Osteoblast (primary cell): ENCODE measurements at regions not wholly inside any gene's neighbourhood (a gene's known extent, or its start where the extent isn't known, plus 50 kb on each side); places are given as distances from the start of the nearest gene placed in this dataset.
A peak's percentile ranks its signal among the peaks of the same experiment; 100 is the strongest.

Source experiments
- DNase-seq: peaks from one replicate; pipeline ENCODE4 v3.0.0; 2011; ENCODE audit warnings: low spot score, mixed read lengths; ENCODE audit not compliant: insufficient read length; ENCODE audit errors: missing footprints
- H2AFZ ChIP-seq: 2 replicates; pipeline ENCODE4 v1.6.0; 2011; ENCODE audit warnings: mild to moderate bottlenecking, low read length
- H3K27ac ChIP-seq: 2 replicates; pipeline ENCODE4 v1.5.1; 2011; ENCODE audit warnings: mild to moderate bottlenecking, low read depth, low read length, moderate library complexity
- H3K27me3 ChIP-seq: 2 replicates; pipeline ENCODE4 v1.6.0; 2012; ENCODE audit warnings: mild to moderate bottlenecking, control low read depth, inconsistent platforms, low read length, moderate library complexity; ENCODE audit not compliant: insufficient read depth
- H3K36me3 ChIP-seq: 2 replicates; pipeline ENCODE4 v1.5.1; 2011; ENCODE audit warnings: mild to moderate bottlenecking, low read length, control low read depth, moderate library complexity; ENCODE audit not compliant: insufficient read depth
- H3K4me1 ChIP-seq: 2 replicates; pipeline ENCODE4 v1.5.1; 2011; ENCODE audit warnings: mild to moderate bottlenecking, low read length, control low read depth, moderate library complexity; ENCODE audit not compliant: insufficient read depth
- H3K4me2 ChIP-seq: 2 replicates; pipeline ENCODE4 v1.6.0; 2011; ENCODE audit warnings: mild to moderate bottlenecking, low read length; ENCODE audit not compliant: insufficient read depth
- H3K4me3 ChIP-seq: fragments of 200-600 bp; sonication (generic); 3 replicates; pipeline ENCODE4 v1.5.1; 2012; ENCODE audit warnings: mild to moderate bottlenecking, low read length, inconsistent platforms; ENCODE audit not compliant: insufficient read depth
- H3K79me2 ChIP-seq: 2 replicates; pipeline ENCODE4 v1.6.0; 2012; ENCODE audit warnings: mild to moderate bottlenecking, low read length, control low read depth, inconsistent platforms; ENCODE audit not compliant: insufficient read depth
- H3K9me3 ChIP-seq: 2 replicates; pipeline ENCODE4 v1.5.1; 2011; ENCODE audit warnings: low read depth, low read length, control low read depth
- H4K20me1 ChIP-seq: 2 replicates; pipeline ENCODE4 v1.6.0; 2012; ENCODE audit warnings: mild to moderate bottlenecking, low read length, control low read depth; ENCODE audit not compliant: insufficient read depth
- TF ChIP-seq, protein P1 (sequence below): IDR thresholded peaks from 2 replicates; pipeline ENCODE4 v1.5.1; 2011; ENCODE audit warnings: mild to moderate bottlenecking, low read depth, low read length, moderate library complexity; ENCODE audit errors: extremely low read depth

DNA sequence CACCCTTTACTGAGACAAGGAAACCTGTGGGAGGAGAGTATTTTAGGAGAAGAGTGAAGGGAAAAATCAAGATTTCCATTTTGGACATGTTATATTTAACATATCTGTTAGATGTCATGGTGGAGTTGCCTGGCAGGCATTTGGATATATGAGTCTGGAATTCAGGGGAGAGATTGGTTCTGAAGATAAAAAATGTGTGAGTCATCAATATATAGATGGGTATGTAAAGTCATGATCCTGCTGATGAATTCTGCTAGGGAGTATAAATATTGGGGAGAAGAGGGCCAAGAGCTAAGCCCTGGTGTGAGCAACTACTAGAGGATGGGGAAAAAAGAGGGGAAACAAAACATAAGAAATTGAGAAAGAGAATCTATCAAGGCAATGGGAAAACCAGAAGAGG lies 151.3 kb upstream of the SOX9 start:
- no peak overlapping the region for H3K4me2 ChIP-seq
- H3K27ac ChIP-seq, result no peak overlapping the region
- TF ChIP-seq, protein P1, sequence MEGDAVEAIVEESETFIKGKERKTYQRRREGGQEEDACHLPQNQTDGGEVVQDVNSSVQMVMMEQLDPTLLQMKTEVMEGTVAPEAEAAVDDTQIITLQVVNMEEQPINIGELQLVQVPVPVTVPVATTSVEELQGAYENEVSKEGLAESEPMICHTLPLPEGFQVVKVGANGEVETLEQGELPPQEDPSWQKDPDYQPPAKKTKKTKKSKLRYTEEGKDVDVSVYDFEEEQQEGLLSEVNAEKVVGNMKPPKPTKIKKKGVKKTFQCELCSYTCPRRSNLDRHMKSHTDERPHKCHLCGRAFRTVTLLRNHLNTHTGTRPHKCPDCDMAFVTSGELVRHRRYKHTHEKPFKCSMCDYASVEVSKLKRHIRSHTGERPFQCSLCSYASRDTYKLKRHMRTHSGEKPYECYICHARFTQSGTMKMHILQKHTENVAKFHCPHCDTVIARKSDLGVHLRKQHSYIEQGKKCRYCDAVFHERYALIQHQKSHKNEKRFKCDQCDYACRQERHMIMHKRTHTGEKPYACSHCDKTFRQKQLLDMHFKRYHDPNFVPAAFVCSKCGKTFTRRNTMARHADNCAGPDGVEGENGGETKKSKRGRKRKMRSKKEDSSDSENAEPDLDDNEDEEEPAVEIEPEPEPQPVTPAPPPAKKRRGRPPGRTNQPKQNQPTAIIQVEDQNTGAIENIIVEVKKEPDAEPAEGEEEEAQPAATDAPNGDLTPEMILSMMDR, result no peak
- no peaks in the 10 kb centered on the region for H3K9me3 ChIP-seq
- no peak overlapping the region for H3K4me3 ChIP-seq
- H3K79me2 ChIP-seq, result no peaks in the 10 kb centered on the region
- no peak for DNase-seq
- peaks cover 12% of the 10 kb centered on the region for H3K4me1 ChIP-seq
- H3K36me3 ChIP-seq, result no peaks in the 10 kb centered on the region
- no peaks in the 10 kb centered on the region for H4K20me1 ChIP-seq
- H3K27me3 ChIP-seq, result no peaks in the 10 kb centered on the region
- H2AFZ ChIP-seq, result no peak overlapping the region

DNA sequence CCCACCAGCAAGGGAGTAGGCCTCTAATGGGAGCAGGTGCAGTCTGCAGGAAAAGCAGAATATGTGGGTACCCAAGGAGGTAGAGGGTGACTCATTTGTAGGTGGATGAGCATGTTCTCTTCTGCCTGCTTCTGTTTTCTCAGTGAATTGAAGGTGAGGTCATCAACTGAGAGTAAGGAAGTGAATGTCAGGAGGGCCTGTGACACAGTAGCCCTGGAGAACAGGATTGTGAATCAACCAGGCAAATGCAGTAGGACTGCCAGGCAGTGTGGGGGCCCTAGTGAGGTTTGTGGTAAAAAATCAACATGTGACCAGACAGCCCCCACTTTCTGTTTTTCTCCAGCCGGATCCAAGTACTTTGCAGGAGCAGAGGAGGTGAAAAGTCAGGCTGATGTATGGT lies 150.5 kb upstream of the SOX9 start:
- no peak for DNase-seq
- Histone ChIP-seq H3K4me3 (no peak overlapping the region), H4K20me1 (no peaks in the 10 kb centered on the region), H3K27me3 (no peaks in the 10 kb centered on the region), H3K36me3 (no peaks in the 10 kb centered on the region), H2AFZ (no peak overlapping the region), H3K27ac (no peak overlapping the region), H3K79me2 (no peaks in the 10 kb centered on the region), H3K9me3 (no peaks in the 10 kb centered on the region), H3K4me2 (no peak overlapping the region), H3K4me1 (peaks cover 20% of the 10 kb centered on the region)
- TF ChIP-seq, protein P1, result no peak

DNA sequence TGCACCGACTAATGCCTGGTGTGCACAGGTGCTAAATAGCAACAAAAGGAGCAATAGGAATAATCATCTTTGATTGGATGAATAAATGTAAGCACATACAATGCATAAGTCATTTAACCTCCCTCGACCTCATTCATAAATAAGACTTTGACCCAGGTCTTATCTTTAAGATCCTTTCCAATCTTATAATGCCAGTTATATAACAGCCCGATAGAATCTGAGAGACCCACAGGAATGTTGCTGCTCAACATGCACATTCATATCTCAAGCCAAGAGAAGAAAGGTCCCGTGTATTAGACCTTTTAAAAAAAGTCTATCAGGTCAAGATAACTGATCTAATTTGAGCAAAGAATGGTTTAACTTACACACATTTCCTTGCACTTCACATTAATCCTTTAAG lies 146.8 kb upstream of the SOX9 start:
- H3K4me1 ChIP-seq, result peaks cover 21% of the 10 kb centered on the region
- H3K4me3 ChIP-seq, result no peak overlapping the region
- H3K9me3 ChIP-seq, result no peaks in the 10 kb centered on the region
- no peaks in the 10 kb centered on the region for H4K20me1 ChIP-seq
- no peaks in the 10 kb centered on the region for H3K27me3 ChIP-seq
- TF ChIP-seq, protein P1, result no peak
- no peak overlapping the region for H3K27ac ChIP-seq
- DNase-seq, result no peak
- H3K4me2 ChIP-seq, result no peak overlapping the region
- no peak overlapping the region for H2AFZ ChIP-seq
- H3K79me2 ChIP-seq, result no peaks in the 10 kb centered on the region
- H3K36me3 ChIP-seq, result no peaks in the 10 kb centered on the region

DNA sequence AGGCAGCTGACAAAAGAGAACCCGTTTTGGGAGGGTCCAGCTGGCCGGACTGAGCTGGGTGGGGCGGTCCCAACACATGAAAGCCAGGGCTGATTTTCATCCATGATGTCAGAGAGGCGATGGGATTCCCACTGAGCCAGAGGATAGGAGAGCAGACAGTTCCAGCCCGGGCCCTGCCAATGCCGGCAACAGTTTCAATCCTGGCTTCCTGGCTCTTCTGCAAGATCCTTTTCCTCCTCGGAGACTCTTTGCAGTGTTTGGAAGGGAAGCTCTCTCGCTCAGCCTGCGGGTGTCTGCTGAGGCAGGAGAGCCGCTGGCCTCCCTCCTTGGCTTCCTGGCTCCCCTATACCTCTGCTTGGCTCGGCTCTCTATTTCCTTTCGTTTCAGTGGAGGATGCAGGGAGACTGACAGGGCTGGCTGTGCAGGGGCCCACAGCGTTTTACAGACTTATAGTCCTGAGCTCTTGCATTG lies 145.5 kb upstream of the SOX9 start:
- peak; percentile 68 for DNase-seq
- H2AFZ ChIP-seq, result peak overlapping the region; percentile 99
- peak overlapping the region; percentile 73 for H3K4me3 ChIP-seq
- peak overlapping the region; percentile 97 for H3K4me2 ChIP-seq
- no peaks in the 10 kb centered on the region for H3K9me3 ChIP-seq
- peak overlapping the region; percentile 90 for H3K27ac ChIP-seq
- H3K36me3 ChIP-seq, result no peaks in the 10 kb centered on the region
- TF ChIP-seq, protein P1, result no peak
- peaks cover 21% of the 10 kb centered on the region for H3K4me1 ChIP-seq
- no peaks in the 10 kb centered on the region for H4K20me1 ChIP-seq
- H3K79me2 ChIP-seq, result no peaks in the 10 kb centered on the region
- H3K27me3 ChIP-seq, result no peaks in the 10 kb centered on the region
